HG02610 (cell line): ENCODE measurements at regions not wholly inside any gene's neighbourhood (a gene's known extent, or its start where the extent isn't known, plus 50 kb on each side); places are given as distances from the start of the nearest gene placed in this dataset.

Source experiments
- ATAC-seq: cut with Tn5 transposase; IDR thresholded peaks from one replicate; pipeline ENCODE4 v1.9.1; 2021; ENCODE audit warnings: mild to moderate bottlenecking, moderate library complexity; ENCODE audit not compliant: unreplicated experiment

GRCh38 chr12:130098301-130099005 lies 63.8 kb upstream of the FZD10 start:
- no peak for ATAC-seq

- no peak for ATAC-seq
Observed at GRCh38 chr12:130100634-130101362, 61.5 kb upstream of the FZD10 start.

- ATAC-seq, result no peak
Observed at GRCh38 chr12:130101370-130101769, 60.9 kb upstream of the FZD10 start.

- no peak for ATAC-seq
Observed at GRCh38 chr12:130102266-130102665, 60.0 kb upstream of the FZD10 start.

- ATAC-seq, result no peak
Observed at GRCh38 chr12:130104571-130105106, 57.6 kb upstream of the FZD10 start.

- no peak for ATAC-seq
Observed at GRCh38 chr12:130109062-130109945, 53.0 kb upstream of the FZD10 start.

- no peak for ATAC-seq
Observed at GRCh38 chr12:130110914-130111313, 51.4 kb upstream of the FZD10 start.

- ATAC-seq, result no peak
Observed at GRCh38 chr12:130111965-130112496, 50.2 kb upstream of the FZD10 start.
